ENCODE measurements at regions not wholly inside any gene's neighbourhood (a gene's known extent, or its start where the extent isn't known, plus 50 kb on each side); places are given as distances from the start of the nearest gene placed in this dataset.

- in situ Hi-C loops (cut with HindIII; ENCODE audit: low pct_unique_long_range_greater_than_20kb, low sequenced_read_pairs): no loop called here
- DNase-seq (ENCODE audit: low read depth, low spot score): no peak
These were observed 1296.6 kb downstream of the AACS start for GRCh38 chr12:126361804-126362203.

DNA sequence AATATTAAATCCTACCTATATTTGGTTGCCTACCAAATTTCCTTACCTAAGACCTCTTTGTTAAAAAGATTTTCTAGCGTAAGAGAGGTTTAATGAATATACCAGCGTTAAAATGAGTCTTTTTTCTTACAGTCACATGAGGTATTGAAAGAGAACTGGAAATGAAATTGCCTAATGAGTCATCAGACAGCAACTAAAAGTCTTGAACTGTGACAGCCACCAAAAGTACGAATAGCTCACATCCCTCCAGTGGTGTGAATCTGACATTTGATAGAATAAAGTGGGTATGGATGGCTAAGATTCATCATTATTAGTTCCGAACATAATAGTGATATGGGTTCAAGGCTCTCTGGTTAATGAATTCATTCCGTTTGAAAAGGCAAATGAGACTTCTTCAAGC is 1297.3 kb downstream of the AACS start:
- in situ Hi-C loops (cut with HindIII; ENCODE audit: low pct_unique_long_range_greater_than_20kb, low sequenced_read_pairs): no loop called here
- no peak for DNase-seq (ENCODE audit: low read depth, low spot score)

- peak; percentile 42 for DNase-seq (ENCODE audit: low read depth, low spot score)
- in situ Hi-C loops (cut with HindIII; ENCODE audit: low pct_unique_long_range_greater_than_20kb, low sequenced_read_pairs): no loop called here
These were observed 1297.7 kb downstream of the AACS start for GRCh38 chr12:126362964-126363363.

DNA sequence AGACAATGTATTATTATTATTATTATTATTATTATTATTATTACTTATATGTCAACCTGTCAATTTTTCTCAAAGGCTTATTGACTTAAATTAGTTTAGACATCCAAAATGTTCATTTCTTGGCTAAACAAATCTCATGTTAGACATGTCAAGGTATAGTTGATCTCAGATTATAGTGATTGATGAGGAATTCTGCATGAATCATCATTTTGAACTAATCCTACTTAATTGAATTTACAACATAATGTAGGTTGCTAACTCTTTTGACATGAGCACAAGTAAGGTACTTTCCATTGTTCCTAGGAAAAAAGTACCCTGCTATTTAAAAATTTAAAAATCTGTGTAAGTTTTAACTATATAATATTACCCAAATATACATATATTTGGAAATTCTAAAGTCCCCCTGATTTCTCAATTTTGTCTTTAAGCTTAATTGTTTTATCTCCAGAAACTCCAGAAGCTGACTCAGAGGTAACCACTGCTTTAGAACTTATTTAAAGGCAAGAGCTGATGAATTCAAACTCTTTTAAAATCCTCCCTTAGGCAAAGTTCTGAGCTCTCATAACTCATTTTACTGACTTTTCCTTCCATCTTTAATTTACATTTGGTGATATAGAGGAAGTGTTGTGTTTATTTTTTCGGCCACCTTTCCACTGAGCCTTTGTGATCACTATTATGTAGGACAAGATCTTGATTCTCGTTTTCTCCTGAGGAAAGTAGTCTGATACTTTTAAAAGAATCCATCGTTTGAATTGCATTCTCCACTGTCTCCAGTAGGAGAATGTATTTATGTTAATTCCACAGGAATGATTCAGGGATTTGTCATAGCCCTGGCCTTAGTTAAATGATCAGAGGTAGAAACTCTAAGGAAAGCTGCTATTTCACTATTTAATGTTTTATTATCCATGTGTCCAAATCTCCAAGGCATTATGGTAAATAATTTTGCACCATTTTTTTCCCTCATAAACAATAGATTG is 1304.5 kb downstream of the AACS start:
- in situ Hi-C loops (cut with HindIII; ENCODE audit: low pct_unique_long_range_greater_than_20kb, low sequenced_read_pairs): no loop called here
- peak; percentile 18 for DNase-seq (ENCODE audit: low read depth, low spot score)

DNA sequence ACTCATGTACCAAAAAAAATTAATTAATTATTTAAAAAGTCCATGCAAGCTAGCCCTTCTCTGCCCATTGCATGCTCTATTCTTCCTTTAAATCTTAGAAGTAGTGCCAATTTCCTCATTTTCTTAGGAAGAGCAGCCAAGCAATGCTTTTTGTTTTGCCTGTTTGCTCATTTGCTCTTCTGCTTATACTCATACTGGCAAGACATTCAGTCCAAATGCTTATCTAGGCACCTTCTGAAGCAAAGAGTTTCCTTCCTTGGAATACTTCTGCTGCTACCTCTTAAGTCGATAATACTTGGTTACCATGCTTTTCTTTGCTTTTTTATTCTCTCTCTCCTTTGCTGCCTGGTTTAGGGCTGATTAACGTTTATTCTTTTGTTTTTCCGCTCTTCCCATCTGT is 1318.3 kb downstream of the AACS start:
- in situ Hi-C loops (cut with HindIII; ENCODE audit: low pct_unique_long_range_greater_than_20kb, low sequenced_read_pairs): no loop called here
- DNase-seq (ENCODE audit: low read depth, low spot score): no peak

- DNase-seq (ENCODE audit: low read depth, low spot score): no peak
- in situ Hi-C loops (cut with HindIII; ENCODE audit: low pct_unique_long_range_greater_than_20kb, low sequenced_read_pairs): no loop called here
These were observed 1318.9 kb downstream of the AACS start for GRCh38 chr12:126384026-126384564.

- in situ Hi-C loops (cut with HindIII; ENCODE audit: low pct_unique_long_range_greater_than_20kb, low sequenced_read_pairs): no loop called here
- no peak for DNase-seq (ENCODE audit: low read depth, low spot score)
These were observed 1320.5 kb downstream of the AACS start for GRCh38 chr12:126385785-126386184.

DNA sequence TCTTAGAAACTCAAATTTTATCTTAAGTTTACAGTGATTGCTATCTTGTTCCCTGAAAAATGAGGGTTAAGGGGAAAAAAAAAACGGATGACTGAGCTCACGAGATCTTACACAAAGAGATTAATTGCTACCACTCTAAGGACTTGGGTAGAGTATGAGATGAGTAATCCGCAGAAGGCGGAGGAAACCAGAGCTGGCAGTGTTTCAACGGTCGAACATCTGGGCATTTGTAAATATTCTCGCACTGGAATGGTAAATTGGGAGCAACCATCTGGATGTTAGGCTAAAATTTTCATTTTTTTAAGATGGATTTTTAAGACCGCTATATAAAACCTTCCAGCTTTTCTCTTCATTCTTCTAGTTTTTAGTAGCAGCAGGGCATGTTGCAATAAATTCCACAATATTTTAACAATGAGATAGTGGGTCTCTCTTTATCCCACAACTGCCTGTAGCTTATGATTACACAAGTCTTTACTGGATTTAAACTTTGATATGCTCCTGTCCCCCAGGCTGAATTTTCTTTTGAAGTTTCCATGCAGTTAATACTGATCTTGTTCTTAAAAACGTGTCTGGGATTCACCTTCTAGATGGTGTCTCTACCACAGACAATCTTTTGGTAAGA is 1324.1 kb downstream of the AACS start:
- in situ Hi-C loops (cut with HindIII; ENCODE audit: low pct_unique_long_range_greater_than_20kb, low sequenced_read_pairs): no loop called here
- DNase-seq (ENCODE audit: low read depth, low spot score): no peak

GRCh38 chr12:126389961-126390360 is 1324.7 kb downstream of the AACS start:
- in situ Hi-C loops (cut with HindIII; ENCODE audit: low pct_unique_long_range_greater_than_20kb, low sequenced_read_pairs): no loop called here
- DNase-seq (ENCODE audit: low read depth, low spot score): no peak

DNA sequence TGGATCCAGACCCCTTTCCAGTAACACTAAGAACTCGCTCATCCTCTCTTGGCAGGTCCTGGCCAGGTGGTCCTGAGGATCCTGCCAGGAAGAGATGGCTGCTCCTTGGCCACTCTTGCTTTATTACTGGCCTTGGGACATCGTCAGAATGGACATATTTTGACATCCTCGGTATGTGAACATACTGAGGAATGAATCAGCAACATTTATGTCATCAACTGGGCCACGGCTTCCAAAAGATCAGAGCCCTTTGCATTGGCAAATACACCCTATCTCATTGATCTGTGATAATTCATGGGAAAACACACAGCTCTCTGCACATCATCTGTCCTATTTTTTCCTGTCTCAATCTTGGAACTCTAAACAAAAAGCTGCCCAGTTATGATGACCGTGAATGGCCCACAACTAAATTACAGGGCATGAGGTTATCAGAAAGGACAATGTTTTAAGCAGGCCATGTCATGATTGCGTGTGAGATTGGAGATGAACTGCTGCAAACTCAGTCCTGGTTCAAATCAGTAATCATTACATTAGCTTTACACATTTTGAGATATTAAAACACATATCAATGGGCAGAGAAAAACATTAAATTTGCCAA is 1325.8 kb downstream of the AACS start:
- in situ Hi-C loops (cut with HindIII; ENCODE audit: low pct_unique_long_range_greater_than_20kb, low sequenced_read_pairs): no loop called here
- no peak for DNase-seq (ENCODE audit: low read depth, low spot score)

GRCh38 chr12:126396536-126396935 is 1331.3 kb downstream of the AACS start:
- DNase-seq (ENCODE audit: low read depth, low spot score): no peak
- in situ Hi-C loops (cut with HindIII; ENCODE audit: low pct_unique_long_range_greater_than_20kb, low sequenced_read_pairs): no loop called here

- in situ Hi-C loops (cut with HindIII; ENCODE audit: low pct_unique_long_range_greater_than_20kb, low sequenced_read_pairs): no loop called here
- DNase-seq (ENCODE audit: low read depth, low spot score): peak; percentile 51
These were observed 1331.9 kb downstream of the AACS start for GRCh38 chr12:126397071-126397581.

GRCh38 chr12:126397660-126398059 is 1332.4 kb downstream of the AACS start:
- in situ Hi-C loops (cut with HindIII; ENCODE audit: low pct_unique_long_range_greater_than_20kb, low sequenced_read_pairs): no loop called here
- DNase-seq (ENCODE audit: low read depth, low spot score): no peak

DNA sequence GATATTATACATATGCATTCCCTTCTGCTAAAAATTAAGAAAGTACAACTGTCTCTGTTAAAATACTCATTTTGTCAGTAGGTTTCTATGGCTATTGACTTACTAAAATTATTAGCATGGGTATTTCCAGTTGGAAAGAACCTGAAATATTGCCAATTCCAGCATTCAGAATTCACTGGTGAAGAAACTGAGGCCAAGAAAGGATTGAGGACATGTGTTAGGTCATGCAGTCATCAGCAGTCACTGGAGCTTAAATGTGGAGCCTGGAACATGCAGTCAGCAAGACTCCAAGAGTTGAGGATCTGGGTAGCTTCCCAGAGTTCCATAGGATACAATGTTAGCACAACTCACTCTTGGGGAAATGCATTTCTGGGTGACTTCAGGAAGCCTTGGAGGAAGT is 1335.6 kb downstream of the AACS start:
- DNase-seq (ENCODE audit: low read depth, low spot score): no peak
- in situ Hi-C loops (cut with HindIII; ENCODE audit: low pct_unique_long_range_greater_than_20kb, low sequenced_read_pairs): no loop called here

- no peak for DNase-seq (ENCODE audit: low read depth, low spot score)
- in situ Hi-C loops (cut with HindIII; ENCODE audit: low pct_unique_long_range_greater_than_20kb, low sequenced_read_pairs): no loop called here
These were observed 1339.2 kb downstream of the AACS start for GRCh38 chr12:126404293-126404881.

GRCh38 chr12:126418400-126418799 is 1353.2 kb downstream of the AACS start:
- peak; percentile 47 for DNase-seq (ENCODE audit: low read depth, low spot score)
- in situ Hi-C loops (cut with HindIII; ENCODE audit: low pct_unique_long_range_greater_than_20kb, low sequenced_read_pairs): no loop called here

- in situ Hi-C loops (cut with HindIII; ENCODE audit: low pct_unique_long_range_greater_than_20kb, low sequenced_read_pairs): no loop called here
- DNase-seq (ENCODE audit: low read depth, low spot score): no peak
These were observed 1353.9 kb downstream of the AACS start for GRCh38 chr12:126419131-126419530.

DNA sequence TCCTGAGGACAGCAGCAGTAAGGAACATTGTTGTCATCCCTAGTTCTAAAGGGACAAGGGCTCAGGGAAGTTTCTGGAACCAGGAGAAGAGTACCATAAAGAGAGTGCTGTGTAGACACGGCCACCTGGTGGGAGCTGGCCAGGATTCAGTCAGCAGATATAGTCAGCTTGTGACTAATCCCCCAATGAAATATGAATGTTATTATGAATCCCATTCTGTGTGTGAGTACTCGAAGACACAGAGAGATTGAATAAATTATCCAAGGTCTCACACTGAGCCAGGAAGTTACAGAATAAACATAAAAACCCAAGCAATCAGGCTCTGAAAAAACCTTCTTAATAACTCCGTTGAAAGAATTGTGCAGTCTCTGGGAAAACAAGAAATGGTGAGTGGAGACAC is 1359.5 kb downstream of the AACS start:
- no peak for DNase-seq (ENCODE audit: low read depth, low spot score)

More for the DNA sequence above, 1359.5 kb downstream of the AACS start:
- in situ Hi-C loops (cut with HindIII; ENCODE audit: low pct_unique_long_range_greater_than_20kb, low sequenced_read_pairs): no loop called here

All from SK-MEL-5 (cell line).